ENCODE measurements at regions not wholly inside any gene's neighbourhood (a gene's known extent, or its start where the extent isn't known, plus 50 kb on each side); places are given as distances from the start of the nearest gene placed in this dataset.

DNA sequence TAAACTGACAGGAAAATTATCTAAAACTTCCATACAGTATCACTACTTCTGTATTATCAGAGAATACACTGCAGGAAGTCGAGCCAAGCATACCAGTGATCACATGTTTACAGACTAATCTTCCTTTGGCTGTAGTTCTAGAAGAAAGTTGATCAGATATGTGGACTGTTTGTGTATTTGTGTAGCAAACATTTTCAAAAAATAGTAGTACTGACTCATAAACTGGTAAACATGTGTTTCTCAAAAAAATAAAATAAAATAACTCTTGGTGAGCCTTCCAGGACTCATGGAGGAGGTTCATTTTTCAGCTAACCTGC lies 148.9 kb upstream of the SLC39A10 start:
- Mint-ChIP-seq H3K27ac (ENCODE audit: unreplicated experiment) (no peak overlapping the region), H3K4me3 (ENCODE audit: unreplicated experiment) (no peak overlapping the region), H3K9me3 (ENCODE audit: unreplicated experiment) (peaks cover 2% of the 10 kb centered on the region), H3K27me3 (ENCODE audit: low read depth, unreplicated experiment) (no peaks in the 10 kb centered on the region), H3K4me1 (ENCODE audit: low read depth, unreplicated experiment) (no peaks in the 10 kb centered on the region), H3K36me3 (ENCODE audit: low read depth, unreplicated experiment) (no peaks in the 10 kb centered on the region)
- H3K4me2 ChIP-seq (ENCODE audit: low read length), result no peak overlapping the region
- H3K27ac ChIP-seq (ENCODE audit: low read depth, low read length), result no peak overlapping the region
- DNase-seq (ENCODE audit: low read depth), result no peak
- H4K20me1 ChIP-seq (ENCODE audit: insufficient read depth, low read length), result no peaks in the 10 kb centered on the region
- H2AFZ ChIP-seq (ENCODE audit: low read depth, low read length), result no peak overlapping the region
- H3K9ac ChIP-seq (ENCODE audit: low read length), result no peak overlapping the region
- no peaks in the 10 kb centered on the region for H3K27me3 ChIP-seq (ENCODE audit: insufficient read depth, low read length)
- H3K4me3 ChIP-seq (ENCODE audit: insufficient read depth, low read depth, low read length), result no peak overlapping the region
- H3K4me1 ChIP-seq (ENCODE audit: insufficient read depth, low read length), result no peaks in the 10 kb centered on the region
- TF ChIP-seq EZH2 (IDR thresholded peaks at IDR 0.05; ENCODE audit: insufficient read depth, low read length), result no peak
- no peaks in the 10 kb centered on the region for H3K36me3 ChIP-seq (ENCODE audit: insufficient read depth, low read length)
- no peak for FAIRE-seq
- no peaks in the 10 kb centered on the region for H3K79me2 ChIP-seq (ENCODE audit: insufficient read depth, low read length)
- no peaks in the 10 kb centered on the region for H3K9me3 ChIP-seq (ENCODE audit: insufficient read depth, low read depth, low read length)

DNA sequence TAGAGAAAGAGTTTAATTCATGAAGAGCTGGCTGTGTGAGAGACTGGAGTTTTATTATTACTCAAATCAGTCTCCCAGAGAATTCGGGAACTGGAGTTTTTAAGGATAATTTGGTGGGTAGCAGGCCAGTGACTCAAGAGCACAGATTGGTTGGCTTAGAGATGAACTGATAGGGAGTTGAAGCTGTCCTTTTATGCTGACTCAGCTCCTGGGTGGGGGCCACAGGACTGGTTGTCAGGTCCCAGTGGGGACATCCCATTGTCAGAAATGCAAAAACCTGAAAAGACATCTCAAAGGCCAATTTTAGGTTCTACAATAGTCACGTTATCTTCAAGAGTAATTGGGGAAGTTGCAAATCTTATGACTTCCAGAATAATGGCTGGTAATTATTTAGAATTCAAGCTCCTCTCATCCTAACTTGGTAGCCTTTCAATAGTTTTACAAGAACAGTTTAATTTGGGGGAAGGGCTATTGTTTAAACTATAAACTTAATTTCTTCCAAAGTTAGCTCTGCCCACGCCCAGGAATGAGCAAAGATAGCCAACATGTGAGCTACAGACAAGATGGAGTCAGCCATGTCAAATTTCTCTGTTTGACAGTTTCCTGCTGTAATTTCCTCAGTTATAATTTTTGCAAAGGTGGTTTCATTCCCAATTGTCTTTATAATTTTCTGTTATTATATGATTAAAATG lies 149.4 kb upstream of the SLC39A10 start:
- no peak for FAIRE-seq

GRCh38 chr2:195505701-195506100 lies 151.3 kb upstream of the SLC39A10 start:
- no peaks in the 10 kb centered on the region for H3K9me3 ChIP-seq (ENCODE audit: insufficient read depth, low read depth, low read length)
- no peak overlapping the region for H3K27ac ChIP-seq (ENCODE audit: low read depth, low read length)
- H3K4me2 ChIP-seq (ENCODE audit: low read length), result no peak overlapping the region
- Mint-ChIP-seq H3K27ac (ENCODE audit: unreplicated experiment) (no peak overlapping the region), H3K27me3 (ENCODE audit: low read depth, unreplicated experiment) (no peaks in the 10 kb centered on the region), H3K4me1 (ENCODE audit: low read depth, unreplicated experiment) (no peaks in the 10 kb centered on the region), H3K9me3 (ENCODE audit: unreplicated experiment) (no peaks in the 10 kb centered on the region), H3K4me3 (ENCODE audit: unreplicated experiment) (no peak overlapping the region), H3K36me3 (ENCODE audit: low read depth, unreplicated experiment) (no peaks in the 10 kb centered on the region)
- H3K4me3 ChIP-seq (ENCODE audit: insufficient read depth, low read depth, low read length), result no peak overlapping the region
- DNase-seq (ENCODE audit: low read depth) (no peak), FAIRE-seq (no peak)
- no peaks in the 10 kb centered on the region for H3K4me1 ChIP-seq (ENCODE audit: insufficient read depth, low read length)
- no peaks in the 10 kb centered on the region for H4K20me1 ChIP-seq (ENCODE audit: insufficient read depth, low read length)
- H3K9ac ChIP-seq (ENCODE audit: low read length), result no peak overlapping the region
- H2AFZ ChIP-seq (ENCODE audit: low read depth, low read length), result no peak overlapping the region
- H3K36me3 ChIP-seq (ENCODE audit: insufficient read depth, low read length), result no peaks in the 10 kb centered on the region
- no peaks in the 10 kb centered on the region for H3K27me3 ChIP-seq (ENCODE audit: insufficient read depth, low read length)
- H3K79me2 ChIP-seq (ENCODE audit: insufficient read depth, low read length), result no peaks in the 10 kb centered on the region
- no peak for TF ChIP-seq EZH2 (IDR thresholded peaks at IDR 0.05; ENCODE audit: insufficient read depth, low read length)
- TF ChIP-seq, protein P1, sequence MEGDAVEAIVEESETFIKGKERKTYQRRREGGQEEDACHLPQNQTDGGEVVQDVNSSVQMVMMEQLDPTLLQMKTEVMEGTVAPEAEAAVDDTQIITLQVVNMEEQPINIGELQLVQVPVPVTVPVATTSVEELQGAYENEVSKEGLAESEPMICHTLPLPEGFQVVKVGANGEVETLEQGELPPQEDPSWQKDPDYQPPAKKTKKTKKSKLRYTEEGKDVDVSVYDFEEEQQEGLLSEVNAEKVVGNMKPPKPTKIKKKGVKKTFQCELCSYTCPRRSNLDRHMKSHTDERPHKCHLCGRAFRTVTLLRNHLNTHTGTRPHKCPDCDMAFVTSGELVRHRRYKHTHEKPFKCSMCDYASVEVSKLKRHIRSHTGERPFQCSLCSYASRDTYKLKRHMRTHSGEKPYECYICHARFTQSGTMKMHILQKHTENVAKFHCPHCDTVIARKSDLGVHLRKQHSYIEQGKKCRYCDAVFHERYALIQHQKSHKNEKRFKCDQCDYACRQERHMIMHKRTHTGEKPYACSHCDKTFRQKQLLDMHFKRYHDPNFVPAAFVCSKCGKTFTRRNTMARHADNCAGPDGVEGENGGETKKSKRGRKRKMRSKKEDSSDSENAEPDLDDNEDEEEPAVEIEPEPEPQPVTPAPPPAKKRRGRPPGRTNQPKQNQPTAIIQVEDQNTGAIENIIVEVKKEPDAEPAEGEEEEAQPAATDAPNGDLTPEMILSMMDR (IDR thresholded peaks at IDR 0.05; ENCODE audit: insufficient read depth, low read depth, low read length), result no peak

More for the DNA sequence above, 149.4 kb upstream of the SLC39A10 start:
- H4K20me1 ChIP-seq (ENCODE audit: insufficient read depth, low read length), result no peaks in the 10 kb centered on the region
- no peaks in the 10 kb centered on the region for H3K27me3 ChIP-seq (ENCODE audit: insufficient read depth, low read length)
- Mint-ChIP-seq H3K9me3 (ENCODE audit: unreplicated experiment) (peaks cover under 1% of the 10 kb centered on the region), H3K27ac (ENCODE audit: unreplicated experiment) (no peak overlapping the region), H3K4me1 (ENCODE audit: low read depth, unreplicated experiment) (no peaks in the 10 kb centered on the region), H3K27me3 (ENCODE audit: low read depth, unreplicated experiment) (no peaks in the 10 kb centered on the region), H3K4me3 (ENCODE audit: unreplicated experiment) (no peak overlapping the region), H3K36me3 (ENCODE audit: low read depth, unreplicated experiment) (no peaks in the 10 kb centered on the region)
- no peaks in the 10 kb centered on the region for H3K9me3 ChIP-seq (ENCODE audit: insufficient read depth, low read depth, low read length)
- DNase-seq (ENCODE audit: low read depth), result no peak
- H3K79me2 ChIP-seq (ENCODE audit: insufficient read depth, low read length), result no peaks in the 10 kb centered on the region
- no peak overlapping the region for H3K4me2 ChIP-seq (ENCODE audit: low read length)
- H3K4me1 ChIP-seq (ENCODE audit: insufficient read depth, low read length), result no peaks in the 10 kb centered on the region
- no peak overlapping the region for H2AFZ ChIP-seq (ENCODE audit: low read depth, low read length)
- no peak for TF ChIP-seq EZH2 (IDR thresholded peaks at IDR 0.05; ENCODE audit: insufficient read depth, low read length)
- H3K36me3 ChIP-seq (ENCODE audit: insufficient read depth, low read length), result no peaks in the 10 kb centered on the region
- H3K27ac ChIP-seq (ENCODE audit: low read depth, low read length), result no peak overlapping the region
- H3K9ac ChIP-seq (ENCODE audit: low read length), result no peak overlapping the region
- H3K4me3 ChIP-seq (ENCODE audit: insufficient read depth, low read depth, low read length), result no peak overlapping the region
